CD14-positive monocyte (primary cell): ENCODE measurements at regions not wholly inside any gene's neighbourhood (a gene's known extent, or its start where the extent isn't known, plus 50 kb on each side); places are given as distances from the start of the nearest gene placed in this dataset.

Experiments used
- DNase-seq, 3 donors: peaks; one replicate each; pipeline ENCODE4 v3.0.0-alpha.2; 2011 to 2022
- H2AFZ ChIP-seq: 2 replicates; pipeline ENCODE4 v1.6.0; 2012; ENCODE audit warnings: mild to moderate bottlenecking, low read depth, low read length, inconsistent platforms; ENCODE audit not compliant: insufficient read depth, poor library complexity, severe bottlenecking
- H3K27ac ChIP-seq, 2 donors: 1 replicate in 1 of 2; 2 replicates in 1 of 2; pipeline ENCODE4 v1.5.1; 2012 to 2013; ENCODE audit warnings: low read length in 2 of 2, control low read depth in 1 of 2, inconsistent platforms in 1 of 2, low read depth in 1 of 2, mild to moderate bottlenecking in 1 of 2
- H3K27me3 ChIP-seq, 2 donors: one replicate each; pipeline versions ENCODE4 v1.6.0 to v1.6.1; 2011 to 2013; ENCODE audit warnings: low read length in 2 of 2; ENCODE audit not compliant: control insufficient read depth in 2 of 2, insufficient read depth in 2 of 2
- H3K36me3 ChIP-seq, 2 donors: replicated peaks in 1 of 2; 1 replicate in 1 of 2; 2 replicates in 1 of 2; pipeline versions ENCODE4 v1.5.1 to v1.6.1; 2012 to 2013; ENCODE audit warnings: low read length in 2 of 2, control low read depth in 1 of 2, inconsistent platforms in 1 of 2, mild to moderate bottlenecking in 1 of 2; ENCODE audit not compliant: insufficient read depth in 2 of 2, control insufficient read depth in 1 of 2
- H3K4me1 ChIP-seq, 2 donors: 1 replicate in 1 of 2; 2 replicates in 1 of 2; pipeline versions ENCODE4 v1.5.1 to v1.6.1; 2012 to 2013; ENCODE audit warnings: low read length in 2 of 2, control low read depth in 1 of 2, inconsistent platforms in 1 of 2, mild to moderate bottlenecking in 1 of 2, moderate library complexity in 1 of 2; ENCODE audit not compliant: insufficient read depth in 2 of 2, control insufficient read depth in 1 of 2
- H3K4me2 ChIP-seq: replicated peaks from 2 replicates; pipeline ENCODE3; 2012; ENCODE audit warnings: low read length, moderate library complexity, mild to moderate bottlenecking; ENCODE audit not compliant: poor library complexity, severe bottlenecking; ENCODE audit errors: extremely low read depth
- H3K4me3 ChIP-seq, 3 experiments: fragments of 200-600 bp in 1 of 3; sonication (generic) in 1 of 3; replicated peaks in 1 of 3; 1 replicate in 2 of 3; 2 replicates in 1 of 3; pipeline ENCODE4 v1.5.1; 2011 to 2013; ENCODE audit warnings: low read length in 3 of 3, mild to moderate bottlenecking in 3 of 3, control low read depth in 2 of 3, low read depth in 2 of 3, inconsistent platforms in 1 of 3, moderate library complexity in 1 of 3
- H3K79me2 ChIP-seq: 2 replicates; pipeline ENCODE4 v1.6.0; 2012; ENCODE audit warnings: mild to moderate bottlenecking, control low read depth, inconsistent platforms, low read length, moderate library complexity; ENCODE audit not compliant: insufficient read depth
- H3K9ac ChIP-seq: 2 replicates; pipeline ENCODE4 v1.6.0; 2017; ENCODE audit warnings: low read length, mild to moderate bottlenecking; ENCODE audit not compliant: insufficient read depth, poor library complexity, severe bottlenecking
- H3K9me3 ChIP-seq, 2 donors: replicated peaks in 1 of 2; 1 replicate in 1 of 2; 2 replicates in 1 of 2; pipeline versions ENCODE4 v1.5.1 to v1.6.1; 2012 to 2013; ENCODE audit warnings: low read length in 2 of 2, control low read depth in 1 of 2; ENCODE audit not compliant: control insufficient read depth in 1 of 2, insufficient read depth in 1 of 2
- H4K20me1 ChIP-seq: 2 replicates; pipeline ENCODE4 v1.6.0; 2012; ENCODE audit warnings: mild to moderate bottlenecking, low read length, control low read depth, moderate library complexity; ENCODE audit not compliant: insufficient read depth
- H3K27ac Mint-ChIP-seq, 7 donors: one replicate each; pipeline ENCODE4 v1.8.0; 2020; ENCODE audit warnings: mild to moderate bottlenecking in 7 of 7, mixed read lengths in 7 of 7, moderate library complexity in 6 of 7, inconsistent platforms in 2 of 7
- H3K27me3 Mint-ChIP-seq, 3 donors: one replicate each; pipeline ENCODE4 v1.8.0; 2021 to 2022; ENCODE audit warnings: low read depth in 3 of 3, mild to moderate bottlenecking in 3 of 3, mixed read lengths in 3 of 3, moderate library complexity in 3 of 3, inconsistent platforms in 1 of 3
- H3K36me3 Mint-ChIP-seq, 2 donors: one replicate each; pipeline ENCODE4 v1.8.0; 2020; ENCODE audit warnings: mixed read lengths in 2 of 2, inconsistent platforms in 1 of 2, mild to moderate bottlenecking in 1 of 2
- H3K4me1 Mint-ChIP-seq: one replicate; pipeline ENCODE4 v1.8.0; 2020; ENCODE audit warnings: mild to moderate bottlenecking, mixed read lengths
- H3K4me3 Mint-ChIP-seq, 2 donors: one replicate each; pipeline ENCODE4 v1.8.0; 2020; ENCODE audit warnings: mild to moderate bottlenecking in 2 of 2, mixed read lengths in 2 of 2, moderate library complexity in 1 of 2
- H3K9me3 Mint-ChIP-seq, 7 donors: one replicate each; pipeline ENCODE4 v1.8.0; 2020 to 2022; ENCODE audit warnings: mixed read lengths in 7 of 7, mild to moderate bottlenecking in 6 of 7, moderate library complexity in 6 of 7, inconsistent platforms in 2 of 7
- WGBS: methylation state at CpG from one replicate; pipeline ENCODE4 v1.1.5; 2013; ENCODE audit warnings: missing lambda C conversion rate; ENCODE audit not compliant: insufficient coverage; 5-methylcytosine and 5-hydroxymethylcytosine counted together
- intact Hi-C, 2 donors: fragments of 100-400 bp; cut with micrococcal nuclease; formaldehyde crosslinking; loops; one replicate each; pipeline versions ENCODE4 v1.15.0 to v1.15.1; 2023
- TF ChIP-seq, protein P1 (sequence below): fragments of 200-600 bp; IDR thresholded peaks from one replicate; pipeline ENCODE4 v1.8.0; 2022; ENCODE audit warnings: antibody characterized with exemption, mild to moderate bottlenecking

DNA sequence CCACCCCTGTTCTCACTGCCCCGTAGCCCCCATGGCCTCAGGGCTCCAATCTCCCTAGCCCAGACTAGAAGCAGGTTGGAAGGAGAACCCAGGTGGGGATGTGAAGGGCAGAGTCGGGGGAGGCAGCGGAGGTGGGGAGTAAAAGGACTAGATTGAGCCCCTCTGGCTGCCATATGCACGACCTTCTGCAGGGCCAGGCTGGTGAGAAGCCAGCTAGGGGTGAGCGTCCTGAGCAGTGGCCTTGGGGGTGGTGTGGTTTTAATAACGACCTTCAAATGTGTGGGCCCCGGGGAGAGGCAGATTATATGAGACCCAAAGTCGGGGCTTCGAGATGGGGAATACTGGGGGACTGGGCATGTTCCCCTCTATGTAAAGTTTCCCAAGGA, 139.5 kb downstream of the C9orf50 start:
- H3K4me2 ChIP-seq: peak overlapping the region; percentile 87
- intact Hi-C loops: no loop called here

DNA sequence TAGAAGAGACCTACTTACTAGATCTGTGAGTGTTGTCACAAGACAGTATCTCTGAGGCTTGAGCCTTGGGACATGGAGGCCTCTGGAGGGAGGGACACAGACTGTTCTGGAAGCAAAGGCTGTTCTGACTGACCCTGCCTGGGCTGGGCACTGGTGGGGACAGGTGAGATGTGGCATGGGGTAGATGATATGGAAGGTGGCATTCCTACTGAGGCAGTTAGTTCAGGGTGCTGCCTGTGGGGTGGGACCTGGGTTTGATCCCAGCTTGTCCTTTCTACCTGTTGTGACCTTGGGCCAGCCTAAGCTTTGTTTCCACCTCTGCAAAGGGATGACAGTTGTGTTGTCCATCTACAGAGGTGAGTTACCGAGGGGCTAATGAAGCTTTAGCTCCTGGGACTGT, 140.2 kb downstream of the C9orf50 start:
- Histone ChIP-seq H4K20me1 (no peaks in the 10 kb centered on the region), H3K27ac (no peak overlapping the region), H3K4me1 (peaks cover 29 to 39% of the 10 kb centered on the region in 2 donors), H3K36me3 (no peaks in the 10 kb centered on the region), H3K27me3 (no peaks in the 10 kb centered on the region), H3K79me2 (no peaks in the 10 kb centered on the region), H3K4me3 (no peak overlapping the region), H3K4me2 (no peak overlapping the region), H3K9ac (no peak overlapping the region), H2AFZ (no peak overlapping the region), H3K9me3 (no peaks in the 10 kb centered on the region)
- H3K36me3 Mint-ChIP-seq: peaks cover 0 to 3% of the 10 kb centered on the region in 2 donors
- H3K4me1 Mint-ChIP-seq: peaks cover 22% of the 10 kb centered on the region
- H3K27me3 Mint-ChIP-seq: peaks cover 2 to 17% (median 6%) of the 10 kb centered on the region in 3 donors
- H3K9me3 Mint-ChIP-seq: no peaks in the 10 kb centered on the region
- no peak overlapping the region for H3K4me3 Mint-ChIP-seq
- DNase-seq: no peak
- TF ChIP-seq, protein P1, sequence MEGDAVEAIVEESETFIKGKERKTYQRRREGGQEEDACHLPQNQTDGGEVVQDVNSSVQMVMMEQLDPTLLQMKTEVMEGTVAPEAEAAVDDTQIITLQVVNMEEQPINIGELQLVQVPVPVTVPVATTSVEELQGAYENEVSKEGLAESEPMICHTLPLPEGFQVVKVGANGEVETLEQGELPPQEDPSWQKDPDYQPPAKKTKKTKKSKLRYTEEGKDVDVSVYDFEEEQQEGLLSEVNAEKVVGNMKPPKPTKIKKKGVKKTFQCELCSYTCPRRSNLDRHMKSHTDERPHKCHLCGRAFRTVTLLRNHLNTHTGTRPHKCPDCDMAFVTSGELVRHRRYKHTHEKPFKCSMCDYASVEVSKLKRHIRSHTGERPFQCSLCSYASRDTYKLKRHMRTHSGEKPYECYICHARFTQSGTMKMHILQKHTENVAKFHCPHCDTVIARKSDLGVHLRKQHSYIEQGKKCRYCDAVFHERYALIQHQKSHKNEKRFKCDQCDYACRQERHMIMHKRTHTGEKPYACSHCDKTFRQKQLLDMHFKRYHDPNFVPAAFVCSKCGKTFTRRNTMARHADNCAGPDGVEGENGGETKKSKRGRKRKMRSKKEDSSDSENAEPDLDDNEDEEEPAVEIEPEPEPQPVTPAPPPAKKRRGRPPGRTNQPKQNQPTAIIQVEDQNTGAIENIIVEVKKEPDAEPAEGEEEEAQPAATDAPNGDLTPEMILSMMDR: no peak
- peak overlapping the region in 4 of 7 donors; percentile 38 to 70 (median 48) for H3K27ac Mint-ChIP-seq
- intact Hi-C loops: no loop called here
- no CpG with 5 or more reads among the region's 1 CpG for WGBS

More for the DNA sequence above, 139.5 kb downstream of the C9orf50 start:
- Mint-ChIP-seq H3K27me3 (peaks cover 2 to 17% (median 6%) of the 10 kb centered on the region in 3 donors), H3K4me1 (peaks cover 23% of the 10 kb centered on the region), H3K9me3 (no peaks in the 10 kb centered on the region), H3K36me3 (peaks cover 0 to 3% of the 10 kb centered on the region in 2 donors), H3K27ac (peak overlapping the region in 5 of 7 donors; percentile 50 to 75 (median 58)), H3K4me3 (peak overlapping the region; percentile 4 to 60)
- WGBS: 76% methylated on average over 7 of the region's 9 CpGs
- Histone ChIP-seq H3K9ac (no peak overlapping the region), H3K9me3 (no peaks in the 10 kb centered on the region), H2AFZ (no peak overlapping the region), H3K4me1 (peaks cover 28 to 37% of the 10 kb centered on the region in 2 donors), H3K27me3 (no peaks in the 10 kb centered on the region), H4K20me1 (no peaks in the 10 kb centered on the region), H3K4me3 (peak overlapping the region in 1 of 3 experiments; percentile 70), H3K27ac (no peak overlapping the region), H3K79me2 (no peaks in the 10 kb centered on the region), H3K36me3 (no peaks in the 10 kb centered on the region)
- TF ChIP-seq, protein P1: no peak
- no peak for DNase-seq
